Neural cell (in vitro differentiated cells): ENCODE measurements at regions not wholly inside any gene's neighbourhood (a gene's known extent, or its start where the extent isn't known, plus 50 kb on each side); places are given as distances from the start of the nearest gene placed in this dataset.

Source experiments
- H2AFZ ChIP-seq: fragments of 200-600, 300-800 bp; sonication (generic), shearing (Covaris generic); 2 replicates; pipeline ENCODE4 v1.6.0; 2014; ENCODE audit warnings: low read depth, mild to moderate bottlenecking, antibody characterized with exemption, low read length, moderate library complexity
- H3F3A ChIP-seq: fragments of 200-600 bp; shearing (Covaris generic); 2 replicates; pipeline ENCODE4 v1.6.1; 2016; ENCODE audit warnings: mild to moderate bottlenecking, moderate library complexity, mixed read lengths, antibody characterized with exemption, low read length; ENCODE audit not compliant: insufficient read depth, poor library complexity, severe bottlenecking
- H3K27ac ChIP-seq: fragments of 200-600, 300-800 bp; sonication (generic), shearing (Covaris generic); 2 replicates; pipeline ENCODE4 v1.5.1; 2014; ENCODE audit warnings: mild to moderate bottlenecking, low read length, moderate library complexity
- H3K27me3 ChIP-seq: fragments of 300-800, 200-600 bp; sonication (generic), shearing (Covaris generic); 2 replicates; pipeline ENCODE4 v1.6.0; 2014; ENCODE audit warnings: mild to moderate bottlenecking, low read depth, low read length, moderate library complexity; ENCODE audit not compliant: insufficient read depth
- H3K36me3 ChIP-seq: fragments of 300-800, 200-600 bp; sonication (generic), shearing (Covaris generic); 2 replicates; pipeline ENCODE4 v1.5.1; 2014; ENCODE audit warnings: mild to moderate bottlenecking, antibody characterized with exemption, low read length, moderate library complexity; ENCODE audit not compliant: insufficient read depth
- H3K4me2 ChIP-seq: fragments of 300-800, 200-600 bp; sonication (generic), shearing (Covaris generic); 2 replicates; pipeline ENCODE4 v1.6.0; 2014; ENCODE audit warnings: mild to moderate bottlenecking, low read length
- H3K4me3 ChIP-seq: fragments of 300-800, 200-600 bp; sonication (generic), shearing (Covaris generic); 2 replicates; pipeline ENCODE4 v1.5.1; 2014; ENCODE audit warnings: mild to moderate bottlenecking, low read length, moderate library complexity
- H3K79me2 ChIP-seq: fragments of 200-600 bp; shearing (Covaris generic); replicated peaks from 2 replicates; pipeline ENCODE4 v1.6.0; 2014; ENCODE audit warnings: mild to moderate bottlenecking, low read length, moderate library complexity; ENCODE audit not compliant: insufficient read depth
- H3K9ac ChIP-seq: fragments of 300-800, 200-600 bp; sonication (generic), shearing (Covaris generic); 2 replicates; pipeline ENCODE4 v1.6.1; 2016; ENCODE audit warnings: mild to moderate bottlenecking, low read length, mixed read lengths
- H3K9me2 ChIP-seq: fragments of 200-600 bp; shearing (Covaris generic); 2 replicates; pipeline ENCODE4 v1.6.1; 2016; ENCODE audit warnings: mild to moderate bottlenecking, low read length, mixed read lengths; ENCODE audit not compliant: insufficient read depth
- H3K9me3 ChIP-seq: fragments of 200-600, 300-800 bp; sonication (generic), shearing (Covaris generic); 2 replicates; pipeline ENCODE4 v1.6.1; 2016; ENCODE audit warnings: mild to moderate bottlenecking, mixed run types, low read length, moderate library complexity, mixed read lengths
- H4K20me1 ChIP-seq: fragments of 200-600 bp; shearing (Covaris generic); 2 replicates; pipeline ENCODE4 v1.6.1; 2016; ENCODE audit warnings: mild to moderate bottlenecking, mixed run types; ENCODE audit not compliant: insufficient read depth
- CTCF ChIP-seq: fragments of 450-650 bp; IDR thresholded peaks from 2 replicates; pipeline ENCODE4 v1.5.1; 2014; ENCODE audit warnings: antibody characterized with exemption, mild to moderate bottlenecking, moderate library complexity; ENCODE audit not compliant: poor library complexity, severe bottlenecking
- EP300 ChIP-seq: fragments of 450-650 bp; conservative IDR thresholded peaks from 2 replicates; pipeline ENCODE4 v1.6.1; 2014; ENCODE audit warnings: antibody characterized with exemption, mild to moderate bottlenecking, moderate library complexity; ENCODE audit not compliant: poor library complexity, severe bottlenecking
- EZH2 ChIP-seq: fragments of 200-600, 300-800 bp; shearing (Covaris generic), sonication (generic); IDR thresholded peaks from 2 replicates; pipeline ENCODE4 v1.6.1; 2014; ENCODE audit warnings: antibody characterized with exemption, low read length, borderline replicate concordance, mild to moderate bottlenecking; ENCODE audit not compliant: insufficient read depth, poor library complexity, severe bottlenecking
- MXI1 ChIP-seq: fragments of 450-650 bp; conservative IDR thresholded peaks from 2 replicates; pipeline ENCODE4 v1.6.1; 2014; ENCODE audit warnings: antibody characterized with exemption, mild to moderate bottlenecking; ENCODE audit not compliant: poor library complexity, severe bottlenecking
- POLR2AphosphoS5 ChIP-seq: IDR thresholded peaks from 2 replicates; pipeline ENCODE4 v1.6.1; 2012
- RAD21 ChIP-seq: fragments of 450-650 bp; conservative IDR thresholded peaks from 2 replicates; pipeline ENCODE4 v1.6.1; 2014; ENCODE audit warnings: antibody characterized with exemption, mild to moderate bottlenecking, moderate library complexity
- SMC3 ChIP-seq: fragments of 450-650 bp; conservative IDR thresholded peaks from 2 replicates; pipeline ENCODE4 v1.6.1; 2014; ENCODE audit warnings: antibody characterized with exemption, mild to moderate bottlenecking, moderate library complexity; ENCODE audit not compliant: poor library complexity
- TAF1 ChIP-seq: IDR thresholded peaks from 2 replicates; pipeline ENCODE4 v1.6.1; 2012; ENCODE audit warnings: low read depth
- TF ChIP-seq, protein P1 (sequence below): IDR thresholded peaks from 2 replicates; pipeline ENCODE4 v1.6.1; 2012; ENCODE audit warnings: borderline replicate concordance

DNA sequence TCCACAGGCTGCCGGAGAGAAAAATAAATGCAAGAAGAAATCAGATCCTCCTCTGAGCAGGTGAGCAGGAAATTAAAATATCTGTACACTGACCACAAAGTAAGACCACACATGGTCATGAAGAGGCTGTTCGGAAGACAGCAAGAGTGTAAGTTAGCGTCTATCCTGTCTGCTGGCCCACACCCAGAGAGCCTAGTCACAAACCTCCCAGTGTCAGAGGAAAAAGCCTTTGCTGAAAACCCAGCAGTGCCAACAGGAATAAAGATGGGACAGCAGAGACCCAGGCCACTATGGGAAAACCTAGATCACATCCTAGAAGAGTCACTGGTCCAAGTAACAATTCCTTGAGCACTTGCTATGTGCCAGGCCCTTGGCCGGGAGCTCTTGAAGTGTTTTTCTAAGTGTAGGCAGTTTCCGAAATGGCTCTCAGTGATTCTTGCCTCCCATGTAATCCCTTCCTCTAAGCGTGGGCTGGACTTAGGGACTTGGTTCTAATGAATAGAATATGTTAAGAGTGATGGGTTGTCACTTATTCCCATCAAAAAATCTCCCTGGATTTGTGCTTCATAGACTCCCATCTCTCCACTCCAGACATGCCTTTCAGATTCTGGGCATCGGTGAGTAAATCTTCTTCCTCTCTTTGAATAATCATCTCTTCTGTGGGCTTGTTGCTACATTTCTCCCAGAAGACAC lies 110.9 kb upstream of the PKDCC start:
- no peak overlapping the region for H3K4me2 ChIP-seq
- H3K27ac ChIP-seq = no peak overlapping the region
- H3K27me3 ChIP-seq = no peaks in the 10 kb centered on the region

GRCh38 chr2:41937464-41937906 lies 110.3 kb upstream of the PKDCC start:
- Histone ChIP-seq H3K4me3 (no peak overlapping the region), H3K79me2 (no peaks in the 10 kb centered on the region), H3F3A (no peaks in the 10 kb centered on the region), H3K9me2 (no peaks in the 10 kb centered on the region), H3K36me3 (no peaks in the 10 kb centered on the region), H3K4me2 (no peak overlapping the region), H4K20me1 (no peaks in the 10 kb centered on the region), H3K27ac (no peak overlapping the region), H3K9me3 (no peaks in the 10 kb centered on the region), H3K9ac (no peak overlapping the region), H3K27me3 (no peaks in the 10 kb centered on the region), H2AFZ (no peak overlapping the region)
- TF ChIP-seq EZH2 (no peak), TAF1 (no peak), MXI1 (no peak), SMC3 (no peak), POLR2AphosphoS5 (no peak), EP300 (no peak), RAD21 (no peak), CTCF (no peak)
- TF ChIP-seq, protein P1, sequence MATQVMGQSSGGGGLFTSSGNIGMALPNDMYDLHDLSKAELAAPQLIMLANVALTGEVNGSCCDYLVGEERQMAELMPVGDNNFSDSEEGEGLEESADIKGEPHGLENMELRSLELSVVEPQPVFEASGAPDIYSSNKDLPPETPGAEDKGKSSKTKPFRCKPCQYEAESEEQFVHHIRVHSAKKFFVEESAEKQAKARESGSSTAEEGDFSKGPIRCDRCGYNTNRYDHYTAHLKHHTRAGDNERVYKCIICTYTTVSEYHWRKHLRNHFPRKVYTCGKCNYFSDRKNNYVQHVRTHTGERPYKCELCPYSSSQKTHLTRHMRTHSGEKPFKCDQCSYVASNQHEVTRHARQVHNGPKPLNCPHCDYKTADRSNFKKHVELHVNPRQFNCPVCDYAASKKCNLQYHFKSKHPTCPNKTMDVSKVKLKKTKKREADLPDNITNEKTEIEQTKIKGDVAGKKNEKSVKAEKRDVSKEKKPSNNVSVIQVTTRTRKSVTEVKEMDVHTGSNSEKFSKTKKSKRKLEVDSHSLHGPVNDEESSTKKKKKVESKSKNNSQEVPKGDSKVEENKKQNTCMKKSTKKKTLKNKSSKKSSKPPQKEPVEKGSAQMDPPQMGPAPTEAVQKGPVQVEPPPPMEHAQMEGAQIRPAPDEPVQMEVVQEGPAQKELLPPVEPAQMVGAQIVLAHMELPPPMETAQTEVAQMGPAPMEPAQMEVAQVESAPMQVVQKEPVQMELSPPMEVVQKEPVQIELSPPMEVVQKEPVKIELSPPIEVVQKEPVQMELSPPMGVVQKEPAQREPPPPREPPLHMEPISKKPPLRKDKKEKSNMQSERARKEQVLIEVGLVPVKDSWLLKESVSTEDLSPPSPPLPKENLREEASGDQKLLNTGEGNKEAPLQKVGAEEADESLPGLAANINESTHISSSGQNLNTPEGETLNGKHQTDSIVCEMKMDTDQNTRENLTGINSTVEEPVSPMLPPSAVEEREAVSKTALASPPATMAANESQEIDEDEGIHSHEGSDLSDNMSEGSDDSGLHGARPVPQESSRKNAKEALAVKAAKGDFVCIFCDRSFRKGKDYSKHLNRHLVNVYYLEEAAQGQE = no peak

More for the DNA sequence above, 110.9 kb upstream of the PKDCC start:
- Histone ChIP-seq H3K9me2 (no peaks in the 10 kb centered on the region), H3F3A (no peaks in the 10 kb centered on the region), H3K79me2 (no peaks in the 10 kb centered on the region), H3K9me3 (no peaks in the 10 kb centered on the region), H3K36me3 (no peaks in the 10 kb centered on the region), H4K20me1 (no peaks in the 10 kb centered on the region), H3K9ac (no peak overlapping the region), H3K4me3 (no peak overlapping the region), H2AFZ (no peak overlapping the region)
- TF ChIP-seq CTCF (no peak), MXI1 (peak; percentile 11)
